NCI-H1436 (cell line): ENCODE measurements at regions not wholly inside any gene's neighbourhood (a gene's known extent, or its start where the extent isn't known, plus 50 kb on each side); places are given as distances from the start of the nearest gene placed in this dataset.

Source experiments
- DNase-seq: peaks from one replicate; lab custom pipeline; 2025; lab: John Stamatoyannopoulos, UW

- no peak for DNase-seq
These were observed 125.6 kb upstream of the PRPS1L1 start for GRCh38 chr7:18153183-18153748.

- no peak for DNase-seq
These were observed 127.1 kb upstream of the PRPS1L1 start for GRCh38 chr7:18154726-18155125.

DNA sequence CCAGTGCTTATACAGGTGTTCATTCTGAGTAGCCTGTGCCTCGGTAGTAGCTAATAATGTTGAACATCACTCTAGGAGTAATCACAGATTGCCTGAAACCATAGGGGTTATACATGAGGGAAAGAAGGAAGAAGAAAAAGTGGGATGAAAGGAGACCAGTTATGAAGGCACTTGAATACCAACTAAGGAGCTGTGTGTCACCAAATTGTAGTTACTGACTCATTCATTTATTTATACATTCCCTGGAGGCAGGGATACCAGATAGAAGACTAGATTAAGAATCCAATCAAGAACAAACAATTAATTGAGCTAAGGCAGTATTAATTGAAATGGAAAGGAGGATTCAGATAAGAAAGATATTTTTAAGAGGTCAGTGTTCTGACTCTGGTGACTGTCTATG is 129.6 kb upstream of the PRPS1L1 start:
- no peak for DNase-seq

- no peak for DNase-seq
These were observed 135.0 kb upstream of the PRPS1L1 start for GRCh38 chr7:18162657-18163056.

- no peak for DNase-seq
These were observed 135.4 kb upstream of the PRPS1L1 start for GRCh38 chr7:18163091-18163490.

- no peak for DNase-seq
These were observed 137.5 kb upstream of the PRPS1L1 start for GRCh38 chr7:18165166-18165565.

- no peak for DNase-seq
These were observed 138.4 kb upstream of the PRPS1L1 start for GRCh38 chr7:18166002-18166401.

- DNase-seq: no peak
These were observed 140.2 kb upstream of the PRPS1L1 start for GRCh38 chr7:18167815-18168214.

DNA sequence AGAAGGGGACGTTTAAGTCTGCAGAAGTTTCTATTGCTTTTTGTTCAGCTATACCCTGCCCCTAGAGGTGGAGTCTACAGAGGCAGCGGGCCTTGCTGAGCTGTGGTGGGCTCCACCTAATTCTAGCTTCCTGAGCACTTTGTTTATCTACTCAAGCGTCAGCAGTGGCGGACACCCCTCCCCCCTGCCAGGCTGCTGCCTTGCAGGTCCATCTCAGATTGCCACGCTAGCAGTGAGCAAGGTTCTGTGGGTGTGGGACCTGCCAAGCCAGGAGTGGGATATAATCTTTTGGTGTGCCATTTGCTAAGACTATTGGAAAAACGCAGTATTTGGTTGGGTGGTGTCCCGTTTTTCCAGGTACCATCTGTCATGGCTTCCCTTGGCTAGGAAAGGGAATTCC is 147.3 kb upstream of the PRPS1L1 start:
- no peak for DNase-seq

- no peak for DNase-seq
These were observed 148.3 kb upstream of the PRPS1L1 start for GRCh38 chr7:18175801-18176450.

- DNase-seq: no peak
These were observed 149.6 kb upstream of the PRPS1L1 start for GRCh38 chr7:18177129-18177814.

GRCh38 chr7:18177815-18178660 is 150.4 kb upstream of the PRPS1L1 start:
- DNase-seq: no peak

DNA sequence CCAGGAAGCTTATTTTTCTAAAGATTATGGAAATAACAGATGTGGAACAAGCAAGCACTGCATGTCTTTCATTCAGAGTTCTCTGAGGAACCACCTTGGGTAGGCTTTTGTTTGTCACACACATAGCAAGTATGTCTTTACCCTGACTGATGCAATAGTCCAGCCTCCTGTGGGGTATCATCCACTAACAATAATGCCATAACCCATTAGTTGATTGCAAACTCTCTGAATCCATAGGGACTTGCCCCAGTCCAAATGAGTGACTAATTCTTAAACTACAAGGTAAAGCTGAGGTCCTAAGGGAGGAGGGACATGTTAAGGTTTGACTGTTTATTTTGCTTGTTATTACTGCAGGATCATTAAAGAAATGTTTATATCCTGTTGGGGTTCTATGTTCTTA is 151.4 kb upstream of the PRPS1L1 start:
- no peak for DNase-seq

DNA sequence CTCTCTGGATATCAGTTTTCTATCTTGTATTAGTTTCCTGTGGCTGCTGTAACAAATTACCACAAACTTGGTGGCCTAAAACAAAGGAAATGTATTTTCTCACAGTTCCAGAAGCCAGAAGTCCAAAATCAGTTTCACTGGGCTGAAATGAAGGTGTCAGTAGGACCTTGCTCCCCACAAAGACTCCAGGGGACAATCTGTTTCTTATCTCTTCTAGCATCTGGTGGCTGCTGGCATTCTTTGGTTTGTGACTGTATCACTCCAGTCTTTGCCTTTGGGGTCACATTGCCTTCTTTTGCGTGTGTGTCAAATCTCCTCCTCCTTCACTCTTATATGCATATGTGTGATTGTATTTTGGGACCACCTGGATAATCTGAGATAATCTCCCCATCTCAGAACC is 153.0 kb upstream of the PRPS1L1 start:
- DNase-seq: no peak

GRCh38 chr7:18189500-18190126 is 162.0 kb upstream of the PRPS1L1 start:
- DNase-seq: no peak

DNA sequence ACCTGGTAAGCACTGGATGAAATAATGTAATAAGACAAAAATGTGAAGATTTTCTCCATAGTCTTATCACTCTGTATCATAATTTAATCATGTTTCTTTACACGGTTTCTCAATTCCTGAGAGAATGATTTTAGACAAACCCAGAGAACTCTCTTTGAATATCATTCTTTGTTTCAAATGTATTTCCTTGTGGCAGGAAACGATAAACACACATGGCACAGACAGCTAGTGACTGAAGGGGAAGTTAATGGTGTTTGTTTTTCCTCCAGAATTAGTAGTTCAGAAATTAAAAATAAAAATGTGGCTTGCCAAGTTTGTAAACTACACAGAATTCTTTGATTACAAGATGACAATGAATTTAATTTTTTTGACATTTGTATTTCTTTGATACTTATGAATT is 163.7 kb upstream of the PRPS1L1 start:
- no peak for DNase-seq

GRCh38 chr7:18191862-18192625 is 164.4 kb upstream of the PRPS1L1 start:
- DNase-seq: no peak

DNA sequence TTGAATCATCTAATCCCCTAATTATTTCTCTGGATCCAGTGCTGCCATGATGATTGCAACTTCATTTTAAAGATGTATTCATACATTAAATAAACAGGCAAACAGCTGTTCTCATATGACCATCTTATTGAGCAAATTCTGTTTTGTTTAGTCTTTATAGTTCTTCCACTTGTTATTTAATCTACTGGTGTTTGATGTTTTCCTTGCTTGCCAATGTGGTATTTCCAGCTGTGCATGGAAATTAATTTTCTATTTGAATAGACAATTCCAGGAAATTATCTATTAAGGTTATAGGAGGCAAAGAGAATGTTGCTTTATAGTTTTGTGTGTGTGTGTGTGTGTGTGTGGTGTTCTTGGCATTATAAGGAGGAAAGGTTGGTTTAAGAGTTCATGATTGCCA is 167.0 kb upstream of the PRPS1L1 start:
- no peak for DNase-seq

- DNase-seq: no peak
These were observed 169.0 kb upstream of the PRPS1L1 start for GRCh38 chr7:18196638-18197037.

DNA sequence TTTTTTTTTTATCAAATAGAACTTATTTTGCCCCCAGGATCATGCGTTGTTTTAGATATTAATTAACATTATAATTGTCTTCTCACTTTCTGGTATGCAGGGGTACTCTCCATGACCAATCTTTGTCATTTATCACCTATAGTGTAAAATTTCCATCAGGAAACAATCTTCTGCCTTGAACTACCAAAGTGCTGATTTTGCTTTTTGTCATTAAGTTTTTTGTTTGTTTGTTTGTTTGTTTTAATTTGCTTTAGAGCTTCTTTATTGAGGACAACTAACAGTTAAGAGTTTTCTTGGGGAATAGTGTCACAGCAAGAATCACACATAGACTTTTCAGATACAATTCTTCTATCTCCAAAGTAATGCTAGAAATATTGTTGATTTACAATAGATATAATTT is 171.2 kb upstream of the PRPS1L1 start:
- no peak for DNase-seq

DNA sequence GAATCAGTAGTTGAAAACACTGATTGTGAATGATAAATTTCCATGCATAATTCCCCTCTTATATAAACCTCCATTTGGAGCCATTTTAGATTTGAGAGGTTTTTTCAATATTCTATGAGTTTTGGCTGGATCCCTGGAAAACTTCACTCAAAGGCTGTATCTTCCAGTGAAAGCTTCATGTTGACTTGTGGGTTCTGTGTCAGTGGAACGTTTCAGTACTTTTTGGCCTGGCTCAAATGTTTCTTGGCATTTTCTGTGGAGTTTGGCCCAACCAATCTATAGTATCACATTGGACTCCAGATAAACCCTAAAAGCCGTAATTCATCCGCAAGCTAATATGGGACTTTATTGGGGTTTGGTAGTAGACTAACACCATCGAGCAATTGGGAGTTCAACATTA is 172.6 kb upstream of the PRPS1L1 start:
- no peak for DNase-seq

DNA sequence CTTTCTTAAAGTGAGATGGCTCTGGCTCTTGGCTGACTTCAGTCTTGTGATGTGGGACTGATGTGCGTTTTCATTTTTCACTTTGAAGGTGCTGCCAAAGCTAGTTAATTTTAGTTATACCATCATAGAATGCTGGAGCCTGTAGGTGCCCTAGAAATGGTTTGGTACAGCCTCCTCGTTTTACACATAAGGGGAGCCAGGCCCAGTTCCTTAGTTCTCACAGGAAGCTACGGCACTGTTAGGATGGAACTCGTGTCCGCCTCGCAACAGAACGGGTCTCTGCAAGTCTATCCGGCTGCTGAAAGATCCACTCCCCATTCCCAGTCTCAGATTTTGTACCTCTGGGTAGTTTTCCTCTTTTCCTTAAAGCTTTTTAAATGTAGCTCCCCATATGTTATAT is 173.2 kb upstream of the PRPS1L1 start:
- no peak for DNase-seq
